ENCODE measurements at regions not wholly inside any gene's neighbourhood (a gene's known extent, or its start where the extent isn't known, plus 50 kb on each side); places are given as distances from the start of the nearest gene placed in this dataset.
A peak's percentile ranks its signal among the peaks of the same experiment; 100 is the strongest.

GRCh38 chr9:75669721-75670120 is 220.8 kb upstream of the PCSK5 start:
- DNase-seq (ENCODE audit: low spot score) = peak; percentile 4
- H3K4me1 Mint-ChIP-seq = peaks cover 3% of the 10 kb centered on the region; the same call in 2 of the 3 replicates
- no peaks in the 10 kb centered on the region for H3K36me3 ChIP-seq (ENCODE audit: insufficient read depth)
- 0 out of 2 replicates have a peak, but pooled peaks cover 4% of the 10 kb centered on the region for H3K4me1 ChIP-seq (ENCODE audit: insufficient read depth)
- H3K27me3 Mint-ChIP-seq (ENCODE audit: insufficient read depth, low read depth, poor library complexity) = no peaks in the 10 kb centered on the region
- peak overlapping the region; percentile 38; the same call in 1 of the 2 replicates for H2AFZ ChIP-seq
- no peaks in the 10 kb centered on the region for H3K9me3 Mint-ChIP-seq
- no peak overlapping the region for H3K4me2 ChIP-seq
- ATAC-seq = no peak
- H3K27ac ChIP-seq (ENCODE audit: low read depth) = no peak overlapping the region
- H3K27ac Mint-ChIP-seq = no peak overlapping the region
- no peak for TF ChIP-seq CTCF (conservative IDR thresholded peaks at IDR 0.05; ENCODE audit: low read depth in 2 of 2)
- no peak for TF ChIP-seq EZH2phosphoT487 (IDR thresholded peaks at IDR 0.05; ENCODE audit: unreplicated experiment)
- no peak for TF ChIP-seq EZH2 (IDR thresholded peaks at IDR 0.05; ENCODE audit: low read depth, unreplicated experiment)
- TF ChIP-seq, protein P1, sequence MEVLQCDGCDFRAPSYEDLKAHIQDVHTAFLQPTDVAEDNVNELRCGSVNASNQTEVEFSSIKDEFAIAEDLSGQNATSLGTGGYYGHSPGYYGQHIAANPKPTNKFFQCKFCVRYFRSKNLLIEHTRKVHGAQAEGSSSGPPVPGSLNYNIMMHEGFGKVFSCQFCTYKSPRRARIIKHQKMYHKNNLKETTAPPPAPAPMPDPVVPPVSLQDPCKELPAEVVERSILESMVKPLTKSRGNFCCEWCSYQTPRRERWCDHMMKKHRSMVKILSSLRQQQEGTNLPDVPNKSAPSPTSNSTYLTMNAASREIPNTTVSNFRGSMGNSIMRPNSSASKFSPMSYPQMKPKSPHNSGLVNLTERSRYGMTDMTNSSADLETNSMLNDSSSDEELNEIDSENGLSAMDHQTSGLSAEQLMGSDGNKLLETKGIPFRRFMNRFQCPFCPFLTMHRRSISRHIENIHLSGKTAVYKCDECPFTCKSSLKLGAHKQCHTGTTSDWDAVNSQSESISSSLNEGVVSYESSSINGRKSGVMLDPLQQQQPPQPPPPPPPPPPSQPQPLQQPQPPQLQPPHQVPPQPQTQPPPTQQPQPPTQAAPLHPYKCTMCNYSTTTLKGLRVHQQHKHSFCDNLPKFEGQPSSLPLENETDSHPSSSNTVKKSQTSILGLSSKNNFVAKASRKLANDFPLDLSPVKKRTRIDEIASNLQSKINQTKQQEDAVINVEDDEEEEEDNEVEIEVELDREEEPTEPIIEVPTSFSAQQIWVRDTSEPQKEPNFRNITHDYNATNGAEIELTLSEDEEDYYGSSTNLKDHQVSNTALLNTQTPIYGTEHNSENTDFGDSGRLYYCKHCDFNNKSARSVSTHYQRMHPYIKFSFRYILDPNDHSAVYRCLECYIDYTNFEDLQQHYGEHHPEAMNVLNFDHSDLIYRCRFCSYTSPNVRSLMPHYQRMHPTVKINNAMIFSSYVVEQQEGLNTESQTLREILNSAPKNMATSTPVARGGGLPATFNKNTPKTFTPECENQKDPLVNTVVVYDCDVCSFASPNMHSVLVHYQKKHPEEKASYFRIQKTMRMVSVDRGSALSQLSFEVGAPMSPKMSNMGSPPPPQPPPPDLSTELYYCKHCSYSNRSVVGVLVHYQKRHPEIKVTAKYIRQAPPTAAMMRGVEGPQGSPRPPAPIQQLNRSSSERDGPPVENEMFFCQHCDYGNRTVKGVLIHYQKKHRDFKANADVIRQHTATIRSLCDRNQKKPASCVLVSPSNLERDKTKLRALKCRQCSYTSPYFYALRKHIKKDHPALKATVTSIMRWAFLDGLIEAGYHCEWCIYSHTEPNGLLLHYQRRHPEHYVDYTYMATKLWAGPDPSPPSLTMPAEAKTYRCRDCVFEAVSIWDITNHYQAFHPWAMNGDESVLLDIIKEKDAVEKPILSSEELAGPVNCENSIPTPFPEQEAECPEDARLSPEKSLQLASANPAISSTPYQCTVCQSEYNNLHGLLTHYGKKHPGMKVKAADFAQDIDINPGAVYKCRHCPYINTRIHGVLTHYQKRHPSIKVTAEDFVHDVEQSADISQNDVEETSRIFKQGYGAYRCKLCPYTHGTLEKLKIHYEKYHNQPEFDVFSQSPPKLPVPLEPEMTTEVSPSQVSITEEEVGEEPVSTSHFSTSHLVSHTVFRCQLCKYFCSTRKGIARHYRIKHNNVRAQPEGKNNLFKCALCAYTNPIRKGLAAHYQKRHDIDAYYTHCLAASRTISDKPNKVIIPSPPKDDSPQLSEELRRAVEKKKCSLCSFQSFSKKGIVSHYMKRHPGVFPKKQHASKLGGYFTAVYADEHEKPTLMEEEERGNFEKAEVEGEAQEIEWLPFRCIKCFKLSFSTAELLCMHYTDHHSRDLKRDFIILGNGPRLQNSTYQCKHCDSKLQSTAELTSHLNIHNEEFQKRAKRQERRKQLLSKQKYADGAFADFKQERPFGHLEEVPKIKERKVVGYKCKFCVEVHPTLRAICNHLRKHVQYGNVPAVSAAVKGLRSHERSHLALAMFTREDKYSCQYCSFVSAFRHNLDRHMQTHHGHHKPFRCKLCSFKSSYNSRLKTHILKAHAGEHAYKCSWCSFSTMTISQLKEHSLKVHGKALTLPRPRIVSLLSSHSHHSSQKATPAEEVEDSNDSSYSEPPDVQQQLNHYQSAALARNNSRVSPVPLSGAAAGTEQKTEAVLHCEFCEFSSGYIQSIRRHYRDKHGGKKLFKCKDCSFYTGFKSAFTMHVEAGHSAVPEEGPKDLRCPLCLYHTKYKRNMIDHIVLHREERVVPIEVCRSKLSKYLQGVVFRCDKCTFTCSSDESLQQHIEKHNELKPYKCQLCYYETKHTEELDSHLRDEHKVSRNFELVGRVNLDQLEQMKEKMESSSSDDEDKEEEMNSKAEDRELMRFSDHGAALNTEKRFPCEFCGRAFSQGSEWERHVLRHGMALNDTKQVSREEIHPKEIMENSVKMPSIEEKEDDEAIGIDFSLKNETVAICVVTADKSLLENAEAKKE (CRISPR knock-in tag; IDR thresholded peaks at IDR 0.05) = no peak
- TF ChIP-seq ZNF331 (CRISPR knock-in tag; IDR thresholded peaks at IDR 0.05; ENCODE audit: low read depth) = no peak
- TF ChIP-seq REST (IDR thresholded peaks at IDR 0.05; ENCODE audit: unreplicated experiment) = no peak
- H4K20me1 ChIP-seq (replicated peaks; ENCODE audit: insufficient read depth) = no peaks in the 10 kb centered on the region
- no peaks in the 10 kb centered on the region for H3K27me3 ChIP-seq (ENCODE audit: insufficient read depth)
- no peaks in the 10 kb centered on the region for H3K9me2 ChIP-seq (ENCODE audit: insufficient read depth)
- H3F3A ChIP-seq (replicated peaks; ENCODE audit: low read depth) = no peaks in the 10 kb centered on the region
- H3K4me3 ChIP-seq = no peak overlapping the region
- H3K36me3 Mint-ChIP-seq (ENCODE audit: low read depth) = no peaks in the 10 kb centered on the region
- H3K4me3 Mint-ChIP-seq = no peak overlapping the region
- no peaks in the 10 kb centered on the region for H3K79me2 ChIP-seq (replicated peaks; ENCODE audit: insufficient read depth)
